ENCODE measurements at regions not wholly inside any gene's neighbourhood (a gene's known extent, or its start where the extent isn't known, plus 50 kb on each side); places are given as distances from the start of the nearest gene placed in this dataset.

DNA sequence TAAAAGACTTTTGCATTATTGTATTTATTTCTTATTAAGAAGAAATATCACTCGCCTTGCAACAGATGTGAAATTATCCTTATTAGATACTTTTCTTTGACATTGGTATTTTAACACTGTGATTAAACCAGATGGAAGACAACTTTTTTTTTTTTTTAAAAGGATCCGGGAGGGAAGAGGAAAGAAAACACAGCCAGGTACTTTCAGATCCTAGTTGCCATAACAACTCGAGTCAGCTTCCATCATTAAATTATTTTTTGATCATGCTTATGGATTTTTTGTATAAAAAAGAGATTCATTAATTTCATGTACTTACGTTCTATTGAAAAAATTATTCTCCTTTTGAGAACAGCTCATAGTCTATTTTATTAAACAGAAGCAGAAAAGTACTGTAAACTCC is 515.7 kb downstream of the TBC1D4 start:
- no peak for DNase-seq (ENCODE audit: low spot score)

- DNase-seq (ENCODE audit: low spot score), result no peak
Observed at GRCh38 chr13:74945637-74946036, 536.3 kb downstream of the TBC1D4 start.

GRCh38 chr13:74931698-74932433 is 550.1 kb downstream of the TBC1D4 start:
- no peak for DNase-seq (ENCODE audit: low spot score)

GRCh38 chr13:74930402-74931165 is 551.4 kb downstream of the TBC1D4 start:
- no peak for DNase-seq (ENCODE audit: low spot score)

GRCh38 chr13:74929436-74929835 is 552.5 kb downstream of the TBC1D4 start:
- no peak for DNase-seq (ENCODE audit: low spot score)

GRCh38 chr13:74927823-74928222 is 554.1 kb downstream of the TBC1D4 start:
- DNase-seq (ENCODE audit: low spot score), result no peak

GRCh38 chr13:74922963-74923362 is 559.0 kb downstream of the TBC1D4 start:
- no peak for DNase-seq (ENCODE audit: low spot score)

DNA sequence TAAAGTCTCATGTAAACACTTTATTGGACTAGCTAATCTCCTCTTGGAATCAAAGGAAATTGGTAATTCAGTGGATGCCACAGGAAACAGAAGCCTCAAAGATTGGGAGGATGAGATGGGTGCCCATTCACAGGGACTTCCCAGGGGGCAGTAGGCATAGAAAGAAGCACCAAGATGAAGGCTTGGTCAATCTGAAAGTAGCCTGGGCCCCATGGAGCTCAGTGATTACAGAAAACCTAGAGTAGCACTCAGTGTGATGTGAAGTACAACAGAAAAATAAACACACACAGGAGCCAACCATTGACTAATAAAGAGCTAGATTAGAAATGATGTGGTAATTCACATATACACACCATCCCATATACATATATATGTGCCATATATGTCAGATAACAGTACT is 560.6 kb downstream of the TBC1D4 start:
- DNase-seq (ENCODE audit: low spot score), result no peak

- no peak for DNase-seq (ENCODE audit: low spot score)
Observed at GRCh38 chr13:74920920-74921319, 561.0 kb downstream of the TBC1D4 start.

DNA sequence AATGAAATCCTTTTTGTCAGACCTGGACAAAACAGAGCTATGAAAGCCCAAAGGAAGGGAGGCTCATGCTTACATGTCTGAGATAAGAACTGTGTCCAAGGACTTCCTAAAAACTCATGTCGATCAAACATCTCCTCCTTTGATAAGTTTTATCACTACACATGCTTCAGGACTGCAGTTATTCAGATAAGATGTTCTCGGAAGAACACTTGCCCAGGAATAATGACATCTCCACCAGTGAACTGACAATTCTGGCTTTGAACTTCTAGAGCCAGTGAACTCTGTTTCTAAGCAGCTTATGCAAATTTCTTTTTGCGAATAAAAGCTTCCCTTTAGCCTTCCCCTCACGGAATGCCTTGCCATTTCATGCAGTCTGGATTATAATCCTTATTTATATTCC is 561.6 kb downstream of the TBC1D4 start:
- no peak for DNase-seq (ENCODE audit: low spot score)

DNA sequence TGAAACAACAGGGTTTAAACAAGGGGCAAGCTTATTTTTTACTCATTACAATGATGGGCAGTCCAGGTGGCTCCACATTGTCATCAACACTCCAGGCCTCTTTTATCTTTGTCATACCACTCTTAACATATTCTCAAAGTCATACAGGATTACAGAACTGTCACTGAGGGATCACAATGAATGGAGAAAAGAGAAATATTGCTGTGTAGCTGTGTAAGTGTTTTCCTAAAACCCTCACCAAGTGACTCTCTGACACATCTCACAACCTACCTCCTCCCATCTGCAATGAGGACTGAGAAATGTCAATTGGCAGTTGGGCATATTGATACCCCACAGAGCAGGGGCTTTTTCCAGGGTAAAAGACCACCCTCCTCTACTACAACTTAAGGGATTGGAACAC is 562.1 kb downstream of the TBC1D4 start:
- no peak for DNase-seq (ENCODE audit: low spot score)

DNA sequence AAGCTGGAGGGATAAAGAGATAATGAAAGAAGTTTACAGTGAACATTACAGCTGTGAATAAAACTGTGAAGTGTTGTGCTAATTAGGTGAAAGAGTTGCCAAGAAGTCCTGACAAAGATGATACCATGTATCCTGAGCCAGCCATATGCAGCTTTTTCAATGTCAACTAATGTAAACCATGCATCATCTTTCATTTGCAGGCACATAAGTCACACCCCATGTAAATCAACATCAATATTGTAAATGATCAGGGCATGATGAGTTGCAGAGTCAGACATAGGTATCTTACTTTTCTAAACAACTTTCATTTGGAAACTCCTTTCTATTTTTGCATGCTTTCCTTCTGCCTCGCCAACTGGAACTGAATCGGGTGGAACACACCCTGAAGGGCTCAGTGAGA is 569.1 kb downstream of the TBC1D4 start:
- DNase-seq (ENCODE audit: low spot score), result no peak

GRCh38 chr13:74910415-74910814 is 571.6 kb downstream of the TBC1D4 start:
- no peak for DNase-seq (ENCODE audit: low spot score)

GRCh38 chr13:74907788-74908187 is 574.2 kb downstream of the TBC1D4 start:
- no peak for DNase-seq (ENCODE audit: low spot score)

DNA sequence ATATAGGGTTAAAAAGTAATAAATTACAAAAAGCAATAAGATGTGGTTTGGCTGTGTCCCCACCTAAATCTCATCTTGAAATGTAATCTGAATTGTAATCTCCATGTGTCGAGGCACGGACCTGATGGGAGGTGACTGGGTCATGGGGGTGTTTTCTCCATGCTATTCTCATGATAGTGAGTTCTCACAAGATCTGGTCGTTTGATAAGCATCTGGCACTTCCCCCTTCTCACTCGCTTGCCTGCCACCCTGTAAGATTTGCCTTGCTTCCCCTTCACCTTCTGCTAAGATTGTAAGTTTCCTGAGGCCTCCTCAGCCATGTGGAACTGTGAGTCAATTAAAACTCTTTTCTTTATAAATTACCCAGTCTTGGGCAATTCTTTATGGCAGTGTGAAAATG is 577.4 kb downstream of the TBC1D4 start:
- no peak for DNase-seq (ENCODE audit: low spot score)

GRCh38 chr13:74895042-74895796 is 586.8 kb downstream of the TBC1D4 start:
- DNase-seq (ENCODE audit: low spot score), result no peak

- no peak for DNase-seq (ENCODE audit: low spot score)
Observed at GRCh38 chr13:74892096-74892495, 589.9 kb downstream of the TBC1D4 start.

- DNase-seq (ENCODE audit: low spot score), result no peak
Observed at GRCh38 chr13:74891610-74892009, 590.4 kb downstream of the TBC1D4 start.

DNA sequence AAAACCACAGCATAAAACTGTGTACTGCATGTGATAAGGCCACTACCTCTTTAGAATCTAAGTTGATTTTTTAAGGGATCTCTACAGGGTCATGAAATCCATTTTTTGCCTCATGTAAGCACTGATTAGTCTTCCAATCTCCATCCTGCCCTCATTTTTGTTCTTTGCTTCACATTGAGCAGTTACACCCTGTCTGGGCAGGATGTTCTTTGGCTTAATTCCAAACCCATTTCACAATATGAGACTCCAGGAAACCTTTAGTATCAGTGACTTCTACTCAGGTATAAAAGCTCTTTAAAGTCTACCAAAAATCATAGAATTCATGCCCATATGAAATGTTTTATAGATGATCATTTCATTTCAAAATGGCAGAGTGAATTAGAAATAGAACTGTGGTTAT is 592.6 kb downstream of the TBC1D4 start:
- DNase-seq (ENCODE audit: low spot score), result no peak

- no peak for DNase-seq (ENCODE audit: low spot score)
Observed at GRCh38 chr13:74886502-74886901, 595.5 kb downstream of the TBC1D4 start.

GRCh38 chr13:74883834-74884233 is 598.1 kb downstream of the TBC1D4 start:
- no peak for DNase-seq (ENCODE audit: low spot score)

DNA sequence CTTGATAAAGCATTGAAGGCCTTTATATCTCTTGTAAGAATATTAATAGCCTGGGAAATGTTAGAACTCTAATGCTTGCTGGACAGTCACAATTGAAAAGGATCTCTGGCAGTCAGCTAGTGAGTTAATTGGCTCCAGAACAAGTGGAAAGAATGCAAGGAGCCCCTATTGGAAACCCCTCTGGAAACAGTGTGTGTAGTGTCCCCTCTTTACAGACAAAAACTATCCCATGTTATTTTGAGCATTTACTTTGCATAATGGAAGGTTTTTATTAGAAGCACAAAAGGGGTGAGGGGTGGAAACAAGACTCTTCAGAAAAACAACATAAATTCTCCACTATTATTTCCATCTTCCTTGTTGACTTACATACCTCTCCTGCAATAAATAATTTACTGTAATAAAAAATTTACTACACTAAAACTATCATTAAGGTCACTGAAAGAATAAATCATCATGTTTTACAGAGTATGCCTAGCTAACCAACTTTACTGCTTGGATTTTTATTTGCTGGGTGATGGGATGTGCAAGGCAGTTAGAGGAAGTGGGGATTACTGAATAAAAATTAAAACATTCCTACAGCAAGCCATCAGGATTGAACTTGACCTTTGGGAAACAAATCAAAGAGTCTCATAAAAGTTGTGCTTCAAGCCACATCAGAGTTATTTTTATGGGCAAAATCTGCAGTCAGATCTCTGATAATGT is 610.4 kb downstream of the TBC1D4 start:
- DNase-seq (ENCODE audit: low spot score), result no peak
